Smooth muscle cell (in vitro differentiated cells): ENCODE measurements at regions not wholly inside any gene's neighbourhood (a gene's known extent, or its start where the extent isn't known, plus 50 kb on each side); places are given as distances from the start of the nearest gene placed in this dataset.

Experiments used
- DNase-seq: peaks from one replicate; lab custom pipeline; 2025; ENCODE audit not compliant: unreplicated experiment; lab: John Stamatoyannopoulos, UW
- H2AFZ ChIP-seq: fragments of 200-600 bp; sonication (generic); 2 replicates; pipeline ENCODE4 v1.6.0; 2016; ENCODE audit warnings: antibody characterized with exemption, low read depth, mild to moderate bottlenecking
- H3F3A ChIP-seq: fragments of 200-600 bp; sonication (generic); 2 replicates; pipeline ENCODE4 v1.6.0; 2017; ENCODE audit warnings: antibody characterized with exemption, low read depth
- H3K27ac ChIP-seq: fragments of 200-600 bp; sonication (generic); 2 replicates; pipeline ENCODE4 v1.5.1; 2016; ENCODE audit warnings: low read depth, mild to moderate bottlenecking
- H3K27me3 ChIP-seq: fragments of 200-600 bp; sonication (generic); 2 replicates; pipeline ENCODE4 v1.6.1; 2016; ENCODE audit warnings: low read depth, mild to moderate bottlenecking
- H3K36me3 ChIP-seq: fragments of 200-600 bp; sonication (generic); 2 replicates; pipeline ENCODE4 v1.5.1; 2016; ENCODE audit warnings: low read depth
- H3K4me1 ChIP-seq: fragments of 200-600 bp; sonication (generic); 2 replicates; pipeline ENCODE4 v1.5.1; 2016; ENCODE audit warnings: low read depth
- H3K4me2 ChIP-seq: fragments of 200-600 bp; sonication (generic); 2 replicates; pipeline ENCODE4 v1.6.0; 2016; ENCODE audit warnings: mild to moderate bottlenecking
- H3K4me3 ChIP-seq: fragments of 200-600 bp; sonication (generic); 2 replicates; pipeline ENCODE4 v1.5.1; 2016; ENCODE audit warnings: mild to moderate bottlenecking
- H3K79me2 ChIP-seq: fragments of 200-600 bp; sonication (generic); 2 replicates; pipeline ENCODE4 v1.6.0; 2016; ENCODE audit warnings: low read depth, mild to moderate bottlenecking
- H3K9ac ChIP-seq: fragments of 200-600 bp; sonication (generic); 2 replicates; pipeline ENCODE4 v1.6.0; 2016; ENCODE audit warnings: low read depth
- H3K9me3 ChIP-seq: fragments of 200-600 bp; sonication (generic); replicated peaks from 2 replicates; pipeline ENCODE4 v1.5.1; 2016; ENCODE audit warnings: low read depth
- H4K20me1 ChIP-seq: fragments of 200-600 bp; sonication (generic); 2 replicates; pipeline ENCODE4 v1.6.0; 2016; ENCODE audit warnings: low read depth
- WGBS: methylation state at CpG from one replicate; pipeline ENCODE4 v1.1.7; 2016; ENCODE audit warnings: low lambda C conversion rate; 5-methylcytosine and 5-hydroxymethylcytosine counted together
- TF ChIP-seq, protein P1 (sequence below): fragments of 200-600 bp; sonication (generic); IDR thresholded peaks from 2 replicates; pipeline ENCODE4 v1.5.1; 2017; ENCODE audit warnings: borderline replicate concordance, mild to moderate bottlenecking, antibody characterized with exemption; ENCODE audit not compliant: insufficient read depth, poor library complexity, severe bottlenecking

DNA sequence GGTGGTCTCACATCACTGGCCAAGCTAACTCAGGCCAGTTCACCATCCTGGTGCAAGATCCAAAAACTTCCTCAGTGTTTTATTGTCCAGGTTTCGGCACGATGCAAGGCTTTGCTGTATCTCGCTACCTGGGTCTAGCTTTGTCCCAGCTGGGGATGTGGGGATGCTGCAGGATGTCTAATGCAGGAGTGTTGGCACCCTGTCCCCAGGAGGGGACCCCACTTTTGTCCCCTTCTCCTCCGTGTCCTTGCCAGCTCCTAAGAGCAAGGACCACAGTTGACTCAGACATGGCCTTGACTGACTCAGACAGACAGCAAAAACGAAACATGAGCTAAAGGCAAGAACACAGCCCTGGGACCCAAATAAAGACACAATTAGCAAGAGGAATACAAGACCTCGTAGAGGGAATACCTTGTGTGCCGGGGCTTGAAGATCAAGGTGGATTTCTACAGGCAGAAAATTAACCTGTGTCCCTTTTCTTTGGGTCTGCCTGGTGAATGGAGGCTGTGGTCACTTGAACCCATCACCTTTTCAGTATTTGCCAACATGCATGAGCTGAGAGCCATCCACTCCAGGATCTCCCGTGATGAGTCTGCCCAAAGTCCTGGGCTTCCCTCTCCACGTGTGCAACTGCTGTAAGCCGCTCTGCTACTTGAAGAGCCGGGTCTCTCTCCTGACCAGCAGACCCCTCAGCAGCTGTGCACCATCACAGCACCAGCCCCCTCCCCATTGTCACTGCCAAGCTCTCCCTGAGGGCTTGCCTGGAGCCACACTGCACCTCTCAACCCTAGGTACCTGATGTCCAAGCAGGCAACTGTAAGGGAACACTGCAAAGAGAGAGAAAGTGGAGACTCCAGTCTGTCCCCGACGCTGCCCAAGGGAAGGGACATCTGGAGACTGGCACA, 149.5 kb upstream of the ZNF507 start:
- no peaks in the 10 kb centered on the region for H3F3A ChIP-seq
- H3K9ac ChIP-seq = no peak overlapping the region
- DNase-seq = no peak
- H3K79me2 ChIP-seq = no peaks in the 10 kb centered on the region
- TF ChIP-seq, protein P1, sequence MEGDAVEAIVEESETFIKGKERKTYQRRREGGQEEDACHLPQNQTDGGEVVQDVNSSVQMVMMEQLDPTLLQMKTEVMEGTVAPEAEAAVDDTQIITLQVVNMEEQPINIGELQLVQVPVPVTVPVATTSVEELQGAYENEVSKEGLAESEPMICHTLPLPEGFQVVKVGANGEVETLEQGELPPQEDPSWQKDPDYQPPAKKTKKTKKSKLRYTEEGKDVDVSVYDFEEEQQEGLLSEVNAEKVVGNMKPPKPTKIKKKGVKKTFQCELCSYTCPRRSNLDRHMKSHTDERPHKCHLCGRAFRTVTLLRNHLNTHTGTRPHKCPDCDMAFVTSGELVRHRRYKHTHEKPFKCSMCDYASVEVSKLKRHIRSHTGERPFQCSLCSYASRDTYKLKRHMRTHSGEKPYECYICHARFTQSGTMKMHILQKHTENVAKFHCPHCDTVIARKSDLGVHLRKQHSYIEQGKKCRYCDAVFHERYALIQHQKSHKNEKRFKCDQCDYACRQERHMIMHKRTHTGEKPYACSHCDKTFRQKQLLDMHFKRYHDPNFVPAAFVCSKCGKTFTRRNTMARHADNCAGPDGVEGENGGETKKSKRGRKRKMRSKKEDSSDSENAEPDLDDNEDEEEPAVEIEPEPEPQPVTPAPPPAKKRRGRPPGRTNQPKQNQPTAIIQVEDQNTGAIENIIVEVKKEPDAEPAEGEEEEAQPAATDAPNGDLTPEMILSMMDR = no peak
- no peaks in the 10 kb centered on the region for H3K9me3 ChIP-seq
- no peaks in the 10 kb centered on the region for H4K20me1 ChIP-seq
- no peak overlapping the region for H3K4me2 ChIP-seq
- H2AFZ ChIP-seq = no peak overlapping the region
- no peak overlapping the region for H3K4me3 ChIP-seq
- H3K36me3 ChIP-seq = no peaks in the 10 kb centered on the region
- H3K27ac ChIP-seq = no peak overlapping the region
- H3K4me1 ChIP-seq = no peaks in the 10 kb centered on the region
- peaks cover 24% of the 10 kb centered on the region for H3K27me3 ChIP-seq
- 83% methylated on average over 13 of the region's 13 CpGs for WGBS

DNA sequence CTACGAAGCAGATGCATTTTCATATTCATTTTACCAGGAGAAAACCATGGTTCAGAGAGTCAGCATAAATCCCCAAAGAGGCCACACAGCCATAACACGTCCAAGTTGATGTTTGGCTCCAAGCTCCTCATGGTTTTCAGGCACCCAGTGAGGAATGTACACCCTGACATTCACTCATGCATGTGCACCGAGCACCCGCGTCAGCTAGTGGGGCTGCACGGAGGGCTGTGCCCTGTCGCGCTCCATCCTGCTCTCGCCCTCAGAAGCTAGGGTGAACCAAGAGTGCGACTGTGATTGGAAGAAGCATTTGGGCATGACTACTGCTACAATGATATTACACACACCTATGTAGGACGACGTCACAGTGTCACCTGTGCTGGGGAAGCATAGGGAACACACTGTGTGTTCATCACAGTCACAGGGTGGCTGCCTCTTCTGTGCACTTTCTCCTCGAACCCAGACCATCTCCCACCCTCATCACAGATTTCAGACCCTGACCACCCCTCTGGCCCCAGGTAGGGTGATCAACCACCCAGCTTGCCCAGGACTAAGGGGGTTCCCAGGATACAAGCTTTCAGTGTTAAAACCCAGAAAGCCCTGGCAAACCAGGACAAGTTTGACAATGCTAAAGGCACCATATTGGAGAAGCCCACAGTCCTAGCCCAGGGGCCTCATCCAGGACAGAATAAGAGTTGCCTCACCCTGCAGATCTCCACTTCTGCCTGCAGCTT, 148.6 kb upstream of the ZNF507 start:
- Histone ChIP-seq H3K27me3 (peaks cover 20% of the 10 kb centered on the region), H3K9me3 (no peaks in the 10 kb centered on the region), H3K4me3 (no peak overlapping the region), H3K79me2 (no peaks in the 10 kb centered on the region), H3K27ac (no peak overlapping the region), H3F3A (no peaks in the 10 kb centered on the region), H3K36me3 (no peaks in the 10 kb centered on the region), H4K20me1 (no peaks in the 10 kb centered on the region), H3K9ac (no peak overlapping the region), H2AFZ (no peak overlapping the region), H3K4me2 (no peak overlapping the region), H3K4me1 (no peaks in the 10 kb centered on the region)
- TF ChIP-seq, protein P1 = no peak
- 88% methylated on average over 13 of the region's 13 CpGs for WGBS
- no peak for DNase-seq

GRCh38 chr19:32197896-32198882, 147.2 kb upstream of the ZNF507 start:
- no peak overlapping the region for H3K27ac ChIP-seq
- TF ChIP-seq, protein P1 = no peak
- H3K9me3 ChIP-seq = no peaks in the 10 kb centered on the region
- no peaks in the 10 kb centered on the region for H4K20me1 ChIP-seq
- H3K27me3 ChIP-seq = peaks cover 20% of the 10 kb centered on the region
- no peak overlapping the region for H2AFZ ChIP-seq
- no peaks in the 10 kb centered on the region for H3K36me3 ChIP-seq
- H3K4me2 ChIP-seq = no peak overlapping the region
- 86% methylated on average over 13 of the region's 13 CpGs for WGBS
- no peaks in the 10 kb centered on the region for H3K79me2 ChIP-seq
- no peak for DNase-seq
- no peaks in the 10 kb centered on the region for H3K4me1 ChIP-seq
- no peak overlapping the region for H3K9ac ChIP-seq
- no peak overlapping the region for H3K4me3 ChIP-seq
- H3F3A ChIP-seq = no peaks in the 10 kb centered on the region
